Ovary (tissue), 3 donors: ENCODE measurements at regions not wholly inside any gene's neighbourhood (a gene's known extent, or its start where the extent isn't known, plus 50 kb on each side); places are given as distances from the start of the nearest gene placed in this dataset.

Experiments
- EP300 ChIP-seq: sonication (generic); formaldehyde crosslinking; IDR thresholded peaks from one replicate; pipeline ENCODE4 v1.6.1; 2017; ENCODE audit warnings: antibody characterized with exemption
- POLR2A ChIP-seq: fragments of 450-650 bp; IDR thresholded peaks from one replicate; pipeline ENCODE4 v1.6.1; 2017; ENCODE audit warnings: antibody characterized with exemption, mild to moderate bottlenecking, moderate library complexity
- TF ChIP-seq, protein P1 (sequence below), 3 donors: fragments of 450-650 bp in 2 of 3; fragments of 200-600 bp in 1 of 3; IDR thresholded peaks; one replicate each; pipeline versions ENCODE4 v1.5.1 to v1.8.0; 2016 to 2022; ENCODE audit warnings: antibody characterized with exemption in 3 of 3, mild to moderate bottlenecking in 1 of 3
- donor health status: DM: no; HTN: no; CAD: no.

DNA sequence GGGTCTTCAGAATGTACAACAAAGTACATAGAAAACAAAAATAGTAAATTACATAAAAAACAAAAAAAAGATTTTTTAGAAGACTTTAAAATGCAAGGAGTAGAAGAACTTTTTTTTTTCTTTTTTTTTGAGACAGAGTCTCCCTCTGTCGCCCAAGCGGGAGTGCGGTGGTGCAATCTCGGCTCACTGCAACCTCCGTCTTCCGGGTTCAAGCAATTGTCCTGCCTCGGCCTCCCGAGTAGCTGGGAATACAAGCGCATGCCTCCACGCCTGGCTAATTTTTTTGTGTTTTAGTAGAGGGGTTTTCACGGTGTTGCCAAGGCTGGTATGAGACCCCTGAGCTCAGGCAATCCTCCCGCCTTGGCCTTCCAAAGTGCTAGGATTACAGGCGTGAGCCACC lies 104.5 kb upstream of the ZC3H15 start:
- TF ChIP-seq EP300 (no peak), POLR2A (no peak)
- TF ChIP-seq, protein P1, sequence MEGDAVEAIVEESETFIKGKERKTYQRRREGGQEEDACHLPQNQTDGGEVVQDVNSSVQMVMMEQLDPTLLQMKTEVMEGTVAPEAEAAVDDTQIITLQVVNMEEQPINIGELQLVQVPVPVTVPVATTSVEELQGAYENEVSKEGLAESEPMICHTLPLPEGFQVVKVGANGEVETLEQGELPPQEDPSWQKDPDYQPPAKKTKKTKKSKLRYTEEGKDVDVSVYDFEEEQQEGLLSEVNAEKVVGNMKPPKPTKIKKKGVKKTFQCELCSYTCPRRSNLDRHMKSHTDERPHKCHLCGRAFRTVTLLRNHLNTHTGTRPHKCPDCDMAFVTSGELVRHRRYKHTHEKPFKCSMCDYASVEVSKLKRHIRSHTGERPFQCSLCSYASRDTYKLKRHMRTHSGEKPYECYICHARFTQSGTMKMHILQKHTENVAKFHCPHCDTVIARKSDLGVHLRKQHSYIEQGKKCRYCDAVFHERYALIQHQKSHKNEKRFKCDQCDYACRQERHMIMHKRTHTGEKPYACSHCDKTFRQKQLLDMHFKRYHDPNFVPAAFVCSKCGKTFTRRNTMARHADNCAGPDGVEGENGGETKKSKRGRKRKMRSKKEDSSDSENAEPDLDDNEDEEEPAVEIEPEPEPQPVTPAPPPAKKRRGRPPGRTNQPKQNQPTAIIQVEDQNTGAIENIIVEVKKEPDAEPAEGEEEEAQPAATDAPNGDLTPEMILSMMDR (IDR thresholded peaks at IDR 0.05): no peak
